Peyer's patch (tissue), 4 donors: ENCODE measurements at regions not wholly inside any gene's neighbourhood (a gene's known extent, or its start where the extent isn't known, plus 50 kb on each side); places are given as distances from the start of the nearest gene placed in this dataset.

Experiments
- CTCF ChIP-seq, 6 experiments: fragments of 450-650 bp in 4 of 6; fragments of 200-600 bp in 2 of 6; sonication (generic) in 1 of 6; IDR thresholded peaks; one replicate each; pipeline ENCODE4 v1.5.1; 2017 to 2019; ENCODE audit warnings: antibody characterized with exemption in 6 of 6, mild to moderate bottlenecking in 3 of 6, moderate library complexity in 1 of 6
- POLR2A ChIP-seq, 2 donors: fragments of 450-650 bp; IDR thresholded peaks; one replicate each; pipeline ENCODE4 v1.5.1; 2017; ENCODE audit warnings: antibody characterized with exemption in 2 of 2, mild to moderate bottlenecking in 2 of 2, moderate library complexity in 2 of 2

- no peak for TF ChIP-seq CTCF (IDR thresholded peaks at IDR 0.05)
- no peak for TF ChIP-seq POLR2A (IDR thresholded peaks at IDR 0.05)
Measured at GRCh38 chrX:82125103-82125502, 923.2 kb downstream of the SH3BGRL start.
